ENCODE measurements at regions not wholly inside any gene's neighbourhood (a gene's known extent, or its start where the extent isn't known, plus 50 kb on each side); places are given as distances from the start of the nearest gene placed in this dataset.

GRCh38 chr3:166743481-166744134, 636.5 kb downstream of the ZBBX start:
- TF ChIP-seq RBM22 (optimal IDR thresholded peaks at IDR 0.05; ENCODE audit: low read length): no peak
- no peak for TF ChIP-seq PRPF4 (IDR thresholded peaks at IDR 0.05; ENCODE audit: low read depth, low read length, poor library complexity, severe bottlenecking)

All from HepG2 (cell line).